Effector memory CD8-positive, alpha-beta T cell (primary cell): ENCODE measurements at regions not wholly inside any gene's neighbourhood (a gene's known extent, or its start where the extent isn't known, plus 50 kb on each side); places are given as distances from the start of the nearest gene placed in this dataset.

Experiments
- ATAC-seq: fragments of 150-1000 bp; cut with Tn5 transposase; replicated peaks from 2 replicates; pipeline ENCODE4 v1.10.0; 2021; ENCODE audit warnings: mild to moderate bottlenecking, moderate library complexity
- DNase-seq, 3 experiments: peaks; one replicate each; pipeline ENCODE4 v3.0.0; 2021
- H3K27ac Mint-ChIP-seq, 2 donors: one replicate each; pipeline ENCODE4 v1.8.0; 2022; ENCODE audit warnings: mild to moderate bottlenecking in 2 of 2, mixed read lengths in 2 of 2, moderate library complexity in 2 of 2
- H3K27me3 Mint-ChIP-seq, 2 donors: one replicate each; pipeline ENCODE4 v1.8.0; 2022; ENCODE audit warnings: mixed read lengths in 2 of 2
- H3K36me3 Mint-ChIP-seq: one replicate; pipeline ENCODE4 v1.8.0; 2022; ENCODE audit warnings: mild to moderate bottlenecking, moderate library complexity, mixed read lengths; ENCODE audit not compliant: insufficient read depth
- H3K4me1 Mint-ChIP-seq, 2 donors: one replicate each; pipeline ENCODE4 v1.8.0; 2022; ENCODE audit warnings: low read depth in 2 of 2, mixed read lengths in 2 of 2
- H3K4me3 Mint-ChIP-seq, 2 donors: one replicate each; pipeline ENCODE4 v1.8.0; 2022; ENCODE audit warnings: mild to moderate bottlenecking in 2 of 2, mixed read lengths in 2 of 2, moderate library complexity in 2 of 2
- H3K9me3 Mint-ChIP-seq, 2 donors: one replicate each; pipeline ENCODE4 v1.8.0; 2022; ENCODE audit warnings: mixed read lengths in 2 of 2

DNA sequence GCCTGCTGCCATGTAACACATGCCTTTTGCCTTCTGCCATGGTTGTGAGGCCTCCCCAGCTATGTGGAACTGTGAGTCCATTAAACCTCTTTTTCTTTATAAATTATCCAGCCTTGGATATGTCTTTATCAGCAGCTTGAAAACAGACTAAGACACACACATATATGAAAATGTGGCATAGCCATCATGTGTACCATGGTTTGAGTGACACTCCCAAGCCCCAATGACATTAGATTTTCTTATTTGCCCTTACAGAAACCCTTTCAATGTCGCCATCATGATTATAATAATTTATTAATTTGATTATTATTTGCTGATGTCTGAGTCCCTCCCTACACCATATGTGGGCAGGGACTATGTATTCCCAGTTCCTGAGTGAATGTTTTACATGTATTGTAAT, 63.5 kb upstream of the FGGY start:
- ATAC-seq (no peak), DNase-seq (no peak)
- no peaks in the 10 kb centered on the region for H3K4me1 Mint-ChIP-seq
- H3K9me3 Mint-ChIP-seq = no peaks in the 10 kb centered on the region
- no peak overlapping the region for H3K27ac Mint-ChIP-seq
- no peak overlapping the region for H3K4me3 Mint-ChIP-seq
- no peaks in the 10 kb centered on the region for H3K27me3 Mint-ChIP-seq
- no peaks in the 10 kb centered on the region for H3K36me3 Mint-ChIP-seq

DNA sequence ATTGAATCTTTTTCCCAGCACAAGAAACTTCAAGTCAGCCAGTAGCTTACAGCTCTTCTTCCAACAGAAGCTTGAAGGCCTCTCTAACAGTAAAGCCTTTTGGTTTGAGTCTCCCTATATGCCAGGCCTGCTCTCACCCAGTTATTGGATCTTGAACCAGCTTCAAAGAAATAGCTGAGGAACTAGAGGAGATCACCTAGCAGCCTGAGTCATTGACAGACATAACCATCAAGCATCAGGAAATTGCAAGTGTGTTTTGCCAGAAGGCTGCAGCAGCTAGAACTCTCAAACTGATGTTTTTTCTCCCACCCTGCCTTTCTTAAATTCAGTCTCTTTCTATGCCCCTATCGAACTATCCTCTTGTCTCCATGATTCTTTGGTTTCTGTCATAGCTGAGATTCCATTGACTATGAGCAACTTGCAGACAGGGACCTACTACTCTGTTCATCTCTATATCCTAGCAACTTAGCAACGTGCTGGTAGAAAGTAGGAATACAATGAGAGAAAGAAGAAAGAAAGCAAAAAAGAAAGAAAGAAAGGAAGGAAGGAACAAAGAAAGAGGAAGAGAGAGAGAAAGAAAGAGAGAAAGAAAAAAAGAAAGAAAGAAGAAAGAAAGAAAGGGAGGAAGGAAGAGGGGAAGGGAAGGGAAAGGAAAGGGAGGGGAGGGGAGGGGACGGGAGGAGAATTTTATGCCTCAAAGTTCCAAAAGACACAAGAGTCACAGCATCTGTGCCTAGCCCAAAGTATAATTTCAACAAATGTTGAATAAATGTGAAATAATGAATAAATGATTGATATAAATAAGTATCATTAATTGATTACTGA, 60.0 kb upstream of the FGGY start:
- H3K27ac Mint-ChIP-seq = no peak overlapping the region
- no peak for DNase-seq
- ATAC-seq = no peak
- H3K27me3 Mint-ChIP-seq = no peaks in the 10 kb centered on the region
- no peaks in the 10 kb centered on the region for H3K4me1 Mint-ChIP-seq
- no peaks in the 10 kb centered on the region for H3K36me3 Mint-ChIP-seq
- no peaks in the 10 kb centered on the region for H3K9me3 Mint-ChIP-seq
- H3K4me3 Mint-ChIP-seq = no peak overlapping the region

DNA sequence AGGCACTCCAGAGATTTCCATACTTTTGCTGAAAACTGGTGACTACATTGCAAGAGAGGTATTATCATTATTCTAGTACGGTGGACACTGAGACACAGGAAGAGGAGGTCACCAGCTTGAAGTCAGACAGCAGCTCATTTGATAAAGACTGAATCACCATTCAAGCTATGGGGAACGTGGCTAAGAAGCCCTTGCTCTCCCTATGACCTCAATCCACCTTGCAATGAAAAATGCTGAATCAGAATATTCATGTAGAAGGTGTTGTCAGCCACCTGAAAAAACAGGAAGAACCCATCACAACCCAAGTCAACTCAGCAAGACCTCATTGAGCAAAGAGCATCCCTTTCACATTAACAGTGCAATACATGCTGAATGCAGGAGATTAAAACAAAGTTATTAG, 59.0 kb upstream of the FGGY start:
- H3K4me3 Mint-ChIP-seq = no peak overlapping the region
- no peaks in the 10 kb centered on the region for H3K9me3 Mint-ChIP-seq
- no peaks in the 10 kb centered on the region for H3K27me3 Mint-ChIP-seq
- no peak overlapping the region for H3K27ac Mint-ChIP-seq
- DNase-seq = no peak
- no peak for ATAC-seq
- H3K36me3 Mint-ChIP-seq = no peaks in the 10 kb centered on the region
- no peaks in the 10 kb centered on the region for H3K4me1 Mint-ChIP-seq

DNA sequence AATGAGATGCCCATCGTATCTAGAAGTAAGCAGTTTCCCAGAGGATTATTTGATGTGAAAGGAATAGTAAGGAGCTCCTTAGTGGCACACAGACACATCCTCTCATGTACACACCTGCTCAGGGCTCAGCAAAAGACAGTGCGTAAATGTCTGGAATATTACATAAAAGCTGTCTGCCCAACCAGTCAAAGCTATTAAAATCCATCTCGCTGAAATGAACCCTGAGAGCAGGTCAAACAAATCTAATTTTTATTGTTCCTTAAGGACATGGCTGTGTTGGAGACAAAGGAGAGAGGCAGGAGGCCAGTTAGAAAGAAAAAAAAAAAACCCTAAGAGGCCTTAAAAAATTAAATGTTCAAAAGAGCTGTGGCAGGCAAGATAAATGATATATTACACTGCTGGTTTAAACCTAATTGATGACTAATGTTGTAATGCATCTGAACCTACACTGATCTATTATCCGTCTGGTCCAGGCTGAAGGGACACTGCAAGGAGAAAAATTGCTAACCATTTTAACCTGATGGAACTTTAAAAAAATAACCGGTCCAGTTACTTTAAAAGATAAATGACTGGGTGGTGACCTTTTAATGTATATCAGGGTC, 58.5 kb upstream of the FGGY start:
- Mint-ChIP-seq H3K36me3 (no peaks in the 10 kb centered on the region), H3K9me3 (no peaks in the 10 kb centered on the region), H3K27ac (no peak overlapping the region), H3K4me1 (no peaks in the 10 kb centered on the region), H3K4me3 (no peak overlapping the region), H3K27me3 (no peaks in the 10 kb centered on the region)
- no peak for DNase-seq
- ATAC-seq = no peak

DNA sequence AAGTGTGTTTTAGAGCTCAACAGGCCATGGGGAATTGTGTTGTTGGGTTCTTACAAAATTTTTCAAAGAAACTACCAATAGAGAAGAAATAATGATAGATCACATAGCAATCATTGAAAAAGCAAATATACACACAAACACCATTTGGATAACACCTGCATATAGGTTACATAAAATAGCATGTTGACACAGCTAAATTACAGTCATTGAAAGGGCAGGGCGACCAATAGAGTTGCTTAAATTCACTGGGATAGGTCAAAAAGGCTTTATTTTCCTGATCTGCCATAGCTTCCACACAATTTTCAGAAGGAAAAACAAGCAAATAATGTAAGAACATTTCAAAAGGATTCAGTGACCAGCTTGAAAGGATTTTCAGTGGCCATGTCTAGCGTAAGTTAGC, 57.9 kb upstream of the FGGY start:
- Mint-ChIP-seq H3K4me3 (no peak overlapping the region), H3K27ac (no peak overlapping the region), H3K4me1 (no peaks in the 10 kb centered on the region), H3K27me3 (no peaks in the 10 kb centered on the region), H3K9me3 (no peaks in the 10 kb centered on the region), H3K36me3 (no peaks in the 10 kb centered on the region)
- no peak for ATAC-seq
- DNase-seq = no peak

DNA sequence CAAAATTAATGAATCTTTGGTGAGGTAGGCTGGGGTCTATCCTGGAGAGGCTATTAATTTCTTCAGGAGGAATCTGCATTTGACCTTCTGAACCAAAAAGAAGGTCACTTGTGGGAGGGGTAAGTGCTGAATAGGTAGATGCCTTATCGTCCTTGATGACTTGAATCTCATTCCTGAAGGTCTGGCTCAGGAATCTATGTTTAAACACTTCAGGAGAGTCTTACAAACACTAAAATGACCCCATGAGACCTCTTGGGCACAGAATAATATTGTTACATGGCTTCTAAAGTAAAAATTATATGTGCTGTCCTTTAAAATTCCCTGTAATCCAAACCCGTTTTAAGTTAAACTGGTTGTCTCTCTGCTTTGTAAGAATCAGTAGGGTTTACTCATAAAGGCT, 55.0 kb upstream of the FGGY start:
- H3K27ac Mint-ChIP-seq = no peak overlapping the region
- H3K36me3 Mint-ChIP-seq = no peaks in the 10 kb centered on the region
- DNase-seq = no peak
- H3K9me3 Mint-ChIP-seq = no peaks in the 10 kb centered on the region
- H3K4me1 Mint-ChIP-seq = no peaks in the 10 kb centered on the region
- no peak overlapping the region for H3K4me3 Mint-ChIP-seq
- no peaks in the 10 kb centered on the region for H3K27me3 Mint-ChIP-seq
- ATAC-seq = no peak

DNA sequence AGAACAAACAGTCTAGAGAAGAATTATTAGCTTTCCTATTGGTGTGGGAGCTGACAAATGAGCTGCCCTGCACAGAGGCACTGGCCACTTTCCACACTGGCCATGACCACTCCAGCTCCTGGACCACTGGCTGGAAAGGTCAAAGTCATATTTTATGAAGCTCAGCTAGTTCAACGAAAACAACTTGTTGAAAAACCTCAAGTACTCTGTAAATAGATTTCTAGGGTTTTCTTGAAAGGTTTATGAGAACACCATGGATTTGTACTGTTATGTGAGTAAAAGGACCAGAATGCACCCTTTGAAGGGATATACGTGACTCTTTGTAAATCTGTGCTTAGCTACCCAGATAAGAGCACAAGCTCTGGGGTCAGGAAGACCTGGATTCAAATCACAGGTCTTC, 54.5 kb upstream of the FGGY start:
- Mint-ChIP-seq H3K4me1 (no peaks in the 10 kb centered on the region), H3K27me3 (no peaks in the 10 kb centered on the region), H3K36me3 (no peaks in the 10 kb centered on the region), H3K9me3 (no peaks in the 10 kb centered on the region), H3K4me3 (no peak overlapping the region), H3K27ac (no peak overlapping the region)
- DNase-seq (no peak), ATAC-seq (no peak)

DNA sequence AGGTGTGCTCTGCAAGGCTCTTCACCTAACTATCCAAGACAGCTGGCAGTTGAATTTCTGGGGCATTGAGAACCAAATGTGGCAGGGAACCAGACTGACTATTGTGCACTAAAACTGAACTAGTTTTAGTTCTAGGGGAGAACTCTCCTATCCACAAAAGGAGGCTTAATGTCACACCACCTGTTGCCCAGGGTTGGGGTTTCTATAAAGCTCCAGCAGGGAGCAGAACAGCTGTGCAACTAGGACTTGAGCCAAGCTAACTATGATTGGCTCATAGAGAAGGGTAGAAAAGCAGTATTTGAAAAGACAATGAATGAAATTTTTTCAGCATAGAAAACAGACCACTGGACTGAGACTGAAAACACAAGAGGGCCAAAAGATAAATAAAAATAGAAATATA, 53.3 kb upstream of the FGGY start:
- Mint-ChIP-seq H3K4me1 (no peaks in the 10 kb centered on the region), H3K27ac (no peak overlapping the region), H3K4me3 (no peak overlapping the region), H3K27me3 (no peaks in the 10 kb centered on the region), H3K36me3 (no peaks in the 10 kb centered on the region), H3K9me3 (no peaks in the 10 kb centered on the region)
- ATAC-seq = no peak
- DNase-seq = no peak

DNA sequence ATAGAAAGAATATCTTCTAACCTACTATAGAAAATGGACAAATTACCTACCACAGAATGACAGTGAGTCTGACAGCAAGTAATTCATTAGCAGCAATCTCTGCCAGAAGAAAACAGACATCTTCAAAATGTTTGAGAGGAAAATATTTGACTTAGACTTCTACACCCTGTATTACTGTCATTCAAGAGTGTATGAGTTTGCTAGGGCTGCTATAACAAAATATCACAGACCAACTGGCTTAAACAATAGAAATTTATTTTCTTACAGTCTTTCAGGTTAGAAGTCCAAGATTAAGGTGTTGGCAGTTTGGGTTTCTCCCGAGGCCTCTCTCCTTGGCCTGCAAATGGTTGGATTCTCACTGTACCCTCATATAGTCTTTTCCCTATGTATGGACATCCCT, 52.9 kb upstream of the FGGY start:
- Mint-ChIP-seq H3K27ac (no peak overlapping the region), H3K27me3 (no peaks in the 10 kb centered on the region), H3K4me3 (no peak overlapping the region), H3K4me1 (no peaks in the 10 kb centered on the region), H3K36me3 (no peaks in the 10 kb centered on the region), H3K9me3 (no peaks in the 10 kb centered on the region)
- ATAC-seq (no peak), DNase-seq (no peak)

DNA sequence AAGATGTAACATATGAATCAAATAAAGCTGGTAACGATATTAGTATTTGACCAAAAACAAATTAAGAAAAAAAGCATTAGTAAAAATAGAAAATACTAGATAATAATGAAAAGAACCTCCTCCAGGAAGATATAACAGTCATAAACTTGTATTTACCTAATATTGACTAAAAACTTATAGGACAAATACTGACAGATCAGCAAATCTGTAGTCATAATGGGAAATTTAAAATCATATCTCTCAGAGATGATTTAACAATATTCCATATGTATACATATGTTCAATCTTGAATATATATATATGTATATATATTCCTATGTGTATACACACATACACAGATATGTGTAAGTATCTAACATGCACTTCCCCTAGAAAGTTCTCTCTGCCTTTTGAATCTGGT, 52.0 kb upstream of the FGGY start:
- Mint-ChIP-seq H3K27me3 (no peaks in the 10 kb centered on the region), H3K36me3 (no peaks in the 10 kb centered on the region), H3K27ac (no peak overlapping the region), H3K9me3 (no peaks in the 10 kb centered on the region), H3K4me3 (no peak overlapping the region), H3K4me1 (no peaks in the 10 kb centered on the region)
- DNase-seq = no peak
- ATAC-seq = no peak
